DND-41 (cell line): ENCODE measurements at regions not wholly inside any gene's neighbourhood (a gene's known extent, or its start where the extent isn't known, plus 50 kb on each side); places are given as distances from the start of the nearest gene placed in this dataset.

Source experiments
- ATAC-seq: fragments of 200-7000 bp; cut with Tn5 transposase; 3 replicates; pipeline ENCODE4 v1.9.1; 2021; ENCODE audit warnings: low read depth; ENCODE audit not compliant: insufficient read depth
- DNase-seq: peaks from one replicate; pipeline ENCODE4 v3.0.0-alpha.2; 2020
- H2AFZ ChIP-seq: 2 replicates; pipeline ENCODE4 v1.6.0; 2012; ENCODE audit warnings: low read depth, low read length
- H3K27ac ChIP-seq: 2 replicates; pipeline ENCODE4 v1.5.1; 2012; ENCODE audit warnings: low read length, inconsistent platforms
- H3K27me3 ChIP-seq: fragments of 200-600 bp; sonication (generic); 2 replicates; pipeline ENCODE4 v1.6.0; 2012; ENCODE audit warnings: low read length, mild to moderate bottlenecking, inconsistent platforms; ENCODE audit not compliant: insufficient read depth, poor library complexity
- H3K36me3 ChIP-seq: 2 replicates; pipeline ENCODE4 v1.5.1; 2012; ENCODE audit warnings: low read length, inconsistent platforms; ENCODE audit not compliant: insufficient read depth
- H3K4me1 ChIP-seq: 2 replicates; pipeline ENCODE4 v1.5.1; 2012; ENCODE audit warnings: mild to moderate bottlenecking, low read length; ENCODE audit not compliant: insufficient read depth
- H3K4me2 ChIP-seq: 2 replicates; pipeline ENCODE4 v1.6.0; 2012; ENCODE audit warnings: mild to moderate bottlenecking, moderate library complexity, low read length, inconsistent platforms; ENCODE audit not compliant: insufficient read depth
- H3K4me3 ChIP-seq, 2 experiments: fragments of 200-600 bp in 1 of 2; shearing (Covaris generic) in 1 of 2; 2 replicates each; pipeline ENCODE4 v1.5.1; 2012 to 2016; ENCODE audit warnings: inconsistent platforms in 2 of 2, low read length in 2 of 2, mild to moderate bottlenecking in 2 of 2, low read depth in 1 of 2, moderate library complexity in 1 of 2
- H3K79me2 ChIP-seq: 2 replicates; pipeline ENCODE4 v1.6.0; 2012; ENCODE audit warnings: low read length, inconsistent platforms; ENCODE audit not compliant: insufficient read depth
- H3K9ac ChIP-seq: 2 replicates; pipeline ENCODE4 v1.6.0; 2012; ENCODE audit warnings: low read depth, mild to moderate bottlenecking, inconsistent platforms, low read length, moderate library complexity
- H3K9me3 ChIP-seq: 2 replicates; pipeline ENCODE4 v1.5.1; 2012; ENCODE audit warnings: low read length, moderate library complexity, mild to moderate bottlenecking, inconsistent platforms; ENCODE audit not compliant: insufficient read depth, severe bottlenecking
- H4K20me1 ChIP-seq: 2 replicates; pipeline ENCODE4 v1.6.0; 2012; ENCODE audit warnings: low read length; ENCODE audit not compliant: insufficient read depth
- EZH2 ChIP-seq: IDR thresholded peaks from 3 replicates; pipeline ENCODE4 v1.6.1; 2012; ENCODE audit warnings: borderline replicate concordance, low read depth, mild to moderate bottlenecking, moderate library complexity, low read length, inconsistent platforms; ENCODE audit not compliant: severe bottlenecking
- TF ChIP-seq, protein P1 (sequence below): IDR thresholded peaks from 2 replicates; pipeline ENCODE4 v1.5.1; 2012; ENCODE audit warnings: borderline replicate concordance, low read length, moderate library complexity, mild to moderate bottlenecking; ENCODE audit not compliant: poor library complexity, severe bottlenecking; ENCODE audit errors: extremely low read depth

DNA sequence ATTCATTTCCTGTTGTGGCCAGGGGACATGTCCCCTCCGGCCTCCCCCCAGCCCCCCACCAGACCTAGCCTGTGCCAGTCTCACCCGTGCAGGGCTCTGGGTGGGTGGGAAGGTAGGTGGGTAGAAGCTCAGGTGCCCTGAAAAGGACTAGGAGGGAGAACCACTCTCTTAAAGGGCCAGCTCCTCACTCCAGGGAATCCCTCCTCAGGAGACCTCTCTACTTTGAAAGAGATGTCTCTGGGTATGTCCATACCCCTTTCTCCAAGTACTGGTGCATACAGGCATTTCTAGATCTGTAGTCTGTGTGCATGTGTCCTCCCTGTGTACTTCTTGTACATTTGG lies 60.8 kb upstream of the EPB41L1 start:
- ATAC-seq (no peak), DNase-seq (no peak)
- Histone ChIP-seq H3K4me3 (no peak overlapping the region), H3K9me3 (no peaks in the 10 kb centered on the region), H4K20me1 (0 out of 2 replicates have a peak, but pooled peaks cover 9% of the 10 kb centered on the region), H3K4me2 (peak overlapping the region; percentile 32; the same call in 1 of the 2 replicates), H3K36me3 (no peaks in the 10 kb centered on the region), H3K9ac (no peak overlapping the region), H3K27me3 (peaks cover 36% of the 10 kb centered on the region), H3K4me1 (peaks cover 25% of the 10 kb centered on the region), H3K79me2 (no peaks in the 10 kb centered on the region), H3K27ac (no peak overlapping the region), H2AFZ (no peak overlapping the region)
- TF ChIP-seq, protein P1, sequence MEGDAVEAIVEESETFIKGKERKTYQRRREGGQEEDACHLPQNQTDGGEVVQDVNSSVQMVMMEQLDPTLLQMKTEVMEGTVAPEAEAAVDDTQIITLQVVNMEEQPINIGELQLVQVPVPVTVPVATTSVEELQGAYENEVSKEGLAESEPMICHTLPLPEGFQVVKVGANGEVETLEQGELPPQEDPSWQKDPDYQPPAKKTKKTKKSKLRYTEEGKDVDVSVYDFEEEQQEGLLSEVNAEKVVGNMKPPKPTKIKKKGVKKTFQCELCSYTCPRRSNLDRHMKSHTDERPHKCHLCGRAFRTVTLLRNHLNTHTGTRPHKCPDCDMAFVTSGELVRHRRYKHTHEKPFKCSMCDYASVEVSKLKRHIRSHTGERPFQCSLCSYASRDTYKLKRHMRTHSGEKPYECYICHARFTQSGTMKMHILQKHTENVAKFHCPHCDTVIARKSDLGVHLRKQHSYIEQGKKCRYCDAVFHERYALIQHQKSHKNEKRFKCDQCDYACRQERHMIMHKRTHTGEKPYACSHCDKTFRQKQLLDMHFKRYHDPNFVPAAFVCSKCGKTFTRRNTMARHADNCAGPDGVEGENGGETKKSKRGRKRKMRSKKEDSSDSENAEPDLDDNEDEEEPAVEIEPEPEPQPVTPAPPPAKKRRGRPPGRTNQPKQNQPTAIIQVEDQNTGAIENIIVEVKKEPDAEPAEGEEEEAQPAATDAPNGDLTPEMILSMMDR = no peak
- no peak for TF ChIP-seq EZH2

DNA sequence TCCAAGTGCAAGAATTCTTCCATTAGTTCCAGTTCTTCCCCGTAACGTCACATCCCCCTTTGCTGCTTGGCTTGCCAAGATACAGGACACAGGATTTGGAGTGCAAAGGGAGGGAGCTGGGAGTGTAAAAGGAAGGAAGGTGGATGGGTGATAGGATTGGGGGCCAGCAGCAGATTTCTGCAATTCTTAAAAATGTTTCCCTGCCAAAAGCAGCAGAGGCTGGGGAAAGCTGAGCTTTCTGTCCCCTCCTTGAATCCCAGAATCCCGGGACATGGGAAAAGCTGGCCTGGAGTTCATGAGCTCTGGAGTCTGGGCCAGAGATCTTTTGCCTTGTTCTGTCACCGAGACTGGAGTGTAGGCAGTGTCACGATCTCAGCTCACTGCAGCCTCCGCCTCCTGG lies 60.0 kb upstream of the EPB41L1 start:
- ATAC-seq (no peak), DNase-seq (no peak)
- Histone ChIP-seq H3K79me2 (no peaks in the 10 kb centered on the region), H4K20me1 (0 out of 2 replicates have a peak, but pooled peaks cover 9% of the 10 kb centered on the region), H2AFZ (no peak overlapping the region), H3K4me3 (no peak overlapping the region), H3K4me2 (no peak overlapping the region), H3K27ac (no peak overlapping the region), H3K9me3 (no peaks in the 10 kb centered on the region), H3K9ac (no peak overlapping the region), H3K27me3 (peaks cover 36% of the 10 kb centered on the region), H3K36me3 (no peaks in the 10 kb centered on the region), H3K4me1 (peaks cover 25% of the 10 kb centered on the region)
- TF ChIP-seq, protein P1 = no peak
- no peak for TF ChIP-seq EZH2

DNA sequence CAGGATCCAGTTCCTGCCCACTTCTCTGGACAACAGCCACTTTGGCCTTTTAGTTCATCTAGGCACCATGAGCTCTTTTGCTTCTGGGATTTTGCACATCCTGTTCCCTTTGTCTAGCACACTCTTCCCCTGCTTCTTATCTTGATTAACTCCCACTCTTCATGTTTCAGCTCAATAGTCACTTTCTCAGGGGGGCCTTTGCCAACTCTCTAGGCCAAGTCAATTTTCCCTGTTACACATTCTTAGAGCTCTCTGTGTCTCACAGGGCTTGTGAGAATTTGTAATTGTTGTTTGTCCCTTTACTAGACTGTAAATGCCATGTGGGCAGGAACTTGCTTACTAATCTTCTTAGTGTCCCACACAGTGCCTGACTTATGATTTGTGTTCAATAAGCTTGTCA lies 58.1 kb upstream of the EPB41L1 start:
- H3K4me1 ChIP-seq = peaks cover 25% of the 10 kb centered on the region
- no peak overlapping the region for H3K9ac ChIP-seq
- ATAC-seq (no peak), DNase-seq (no peak)
- no peak overlapping the region for H3K4me2 ChIP-seq
- no peaks in the 10 kb centered on the region for H3K36me3 ChIP-seq
- peaks cover 29% of the 10 kb centered on the region for H3K27me3 ChIP-seq
- no peaks in the 10 kb centered on the region for H3K9me3 ChIP-seq
- TF ChIP-seq, protein P1 = no peak
- no peak for TF ChIP-seq EZH2
- no peaks in the 10 kb centered on the region for H3K79me2 ChIP-seq
- H3K27ac ChIP-seq = no peak overlapping the region
- 0 out of 2 replicates have a peak, but pooled peaks cover 9% of the 10 kb centered on the region for H4K20me1 ChIP-seq
- no peak overlapping the region for H3K4me3 ChIP-seq
- H2AFZ ChIP-seq = no peak overlapping the region
